Body of pancreas (tissue), 4 donors: ENCODE measurements at regions not wholly inside any gene's neighbourhood (a gene's known extent, or its start where the extent isn't known, plus 50 kb on each side); places are given as distances from the start of the nearest gene placed in this dataset.

Experiments
- POLR2A ChIP-seq, 3 donors: fragments of 450-650 bp; IDR thresholded peaks; one replicate each; pipeline ENCODE4 v1.6.1; 2016; ENCODE audit warnings: antibody characterized with exemption in 3 of 3, mild to moderate bottlenecking in 2 of 3
- TF ChIP-seq, protein P1 (sequence below), 7 experiments: fragments of 450-650 bp in 4 of 7; fragments of 200-600 bp in 3 of 7; sonication (generic) in 3 of 7; IDR thresholded peaks; one replicate each; pipeline ENCODE4 v1.5.1; 2016 to 2019; ENCODE audit warnings: antibody characterized with exemption in 7 of 7

DNA sequence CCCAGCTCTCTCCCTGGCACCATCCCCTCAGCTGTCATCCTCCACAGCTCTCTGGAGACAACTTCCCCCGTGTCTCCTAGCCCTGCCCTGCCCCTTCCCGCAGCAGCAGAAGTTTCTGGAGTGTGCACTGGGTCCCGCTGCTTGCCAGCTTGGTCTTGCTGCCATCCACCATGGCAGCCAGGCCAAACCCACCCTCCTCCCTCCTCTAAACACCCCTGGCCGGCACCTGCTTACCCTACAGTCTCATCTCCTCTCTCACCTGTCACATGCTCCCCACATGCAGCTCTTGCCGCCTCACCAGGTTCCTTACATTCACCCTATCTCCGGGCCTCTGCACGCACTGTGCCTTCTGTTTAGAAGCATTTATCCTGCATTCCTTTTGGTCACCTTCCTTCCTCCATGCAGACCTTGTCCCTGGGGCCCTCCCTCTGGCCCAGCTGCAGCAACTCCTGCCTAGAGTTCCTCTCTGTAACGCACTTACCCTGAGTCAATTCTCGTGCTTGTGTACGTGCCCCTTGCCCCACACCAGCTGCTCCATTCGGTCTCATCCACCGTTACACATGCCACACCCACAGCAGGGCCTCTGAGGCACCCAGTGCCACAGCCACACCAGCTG, 93.9 kb upstream of the RET start:
- TF ChIP-seq, protein P1, sequence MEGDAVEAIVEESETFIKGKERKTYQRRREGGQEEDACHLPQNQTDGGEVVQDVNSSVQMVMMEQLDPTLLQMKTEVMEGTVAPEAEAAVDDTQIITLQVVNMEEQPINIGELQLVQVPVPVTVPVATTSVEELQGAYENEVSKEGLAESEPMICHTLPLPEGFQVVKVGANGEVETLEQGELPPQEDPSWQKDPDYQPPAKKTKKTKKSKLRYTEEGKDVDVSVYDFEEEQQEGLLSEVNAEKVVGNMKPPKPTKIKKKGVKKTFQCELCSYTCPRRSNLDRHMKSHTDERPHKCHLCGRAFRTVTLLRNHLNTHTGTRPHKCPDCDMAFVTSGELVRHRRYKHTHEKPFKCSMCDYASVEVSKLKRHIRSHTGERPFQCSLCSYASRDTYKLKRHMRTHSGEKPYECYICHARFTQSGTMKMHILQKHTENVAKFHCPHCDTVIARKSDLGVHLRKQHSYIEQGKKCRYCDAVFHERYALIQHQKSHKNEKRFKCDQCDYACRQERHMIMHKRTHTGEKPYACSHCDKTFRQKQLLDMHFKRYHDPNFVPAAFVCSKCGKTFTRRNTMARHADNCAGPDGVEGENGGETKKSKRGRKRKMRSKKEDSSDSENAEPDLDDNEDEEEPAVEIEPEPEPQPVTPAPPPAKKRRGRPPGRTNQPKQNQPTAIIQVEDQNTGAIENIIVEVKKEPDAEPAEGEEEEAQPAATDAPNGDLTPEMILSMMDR (IDR thresholded peaks at IDR 0.05), result no peak
- TF ChIP-seq POLR2A (IDR thresholded peaks at IDR 0.05), result no peak
